Epithelial cell of proximal tubule (primary cell): ENCODE measurements at regions not wholly inside any gene's neighbourhood (a gene's known extent, or its start where the extent isn't known, plus 50 kb on each side); places are given as distances from the start of the nearest gene placed in this dataset.

Experiments used
- DNase-seq: peaks from one replicate; pipeline ENCODE4 v3.0.0-alpha.2; 2011; ENCODE audit warnings: low read depth
- H3K4me3 ChIP-seq: 2 replicates; pipeline ENCODE4 v1.5.1; 2011; ENCODE audit warnings: low read depth, mild to moderate bottlenecking, low read length
- CTCF ChIP-seq: conservative IDR thresholded peaks from 2 replicates; pipeline ENCODE4 v1.5.1; 2012; ENCODE audit warnings: low read depth, mild to moderate bottlenecking, low read length

DNA sequence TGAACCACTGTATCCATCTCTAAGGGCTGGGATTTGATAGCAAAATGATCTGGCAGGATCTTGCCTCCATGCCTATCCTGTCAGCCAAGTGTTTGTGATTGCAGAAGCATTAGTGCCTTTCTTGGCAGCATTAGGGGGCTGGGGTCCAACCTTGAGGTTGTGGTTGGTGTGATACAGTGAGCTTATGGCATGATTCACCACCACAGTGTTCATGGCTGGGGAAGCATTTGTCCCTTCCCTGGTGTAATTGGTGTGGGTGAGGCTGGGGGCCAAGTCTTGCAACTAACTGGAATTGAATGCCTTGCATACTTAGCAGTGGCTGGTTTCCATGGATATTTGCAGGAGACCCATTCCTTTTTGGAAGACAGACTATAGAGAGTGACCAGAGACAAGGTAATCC is 271.0 kb upstream of the TBL1XR1 start:
- TF ChIP-seq CTCF, result no peak
- DNase-seq, result peak; percentile 88
- no peak overlapping the region for H3K4me3 ChIP-seq

DNA sequence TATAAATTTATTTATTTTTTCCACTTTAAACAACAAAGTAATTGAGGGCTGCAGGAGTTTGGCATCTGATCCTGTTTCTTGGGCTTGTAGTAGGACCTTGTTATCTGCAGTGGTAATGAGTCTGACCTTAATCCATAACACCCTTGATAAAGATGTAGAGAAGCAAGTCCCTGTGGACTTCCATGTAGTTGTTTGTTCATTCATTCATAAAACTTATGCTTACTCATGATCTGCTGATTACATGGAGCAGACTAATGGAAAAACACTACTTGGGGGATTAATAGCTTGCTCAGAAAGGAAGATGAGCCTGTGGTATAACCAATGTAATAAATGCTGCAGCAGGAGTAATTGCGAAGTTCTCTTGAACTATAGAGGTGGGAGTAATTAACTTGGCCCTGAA is 271.5 kb upstream of the TBL1XR1 start:
- H3K4me3 ChIP-seq, result no peak overlapping the region
- no peak for TF ChIP-seq CTCF
- DNase-seq, result peak; percentile 71

GRCh38 chr3:177469216-177469615 is 271.9 kb upstream of the TBL1XR1 start:
- no peak overlapping the region for H3K4me3 ChIP-seq
- no peak for DNase-seq
- peak; percentile 4 for TF ChIP-seq CTCF

- no peak for TF ChIP-seq CTCF
- H3K4me3 ChIP-seq, result no peak overlapping the region
- DNase-seq, result no peak
Measured at GRCh38 chr3:177470197-177470941, 273.1 kb upstream of the TBL1XR1 start.

GRCh38 chr3:177471733-177472480 is 274.6 kb upstream of the TBL1XR1 start:
- no peak for DNase-seq
- H3K4me3 ChIP-seq, result no peak overlapping the region
- TF ChIP-seq CTCF, result no peak

DNA sequence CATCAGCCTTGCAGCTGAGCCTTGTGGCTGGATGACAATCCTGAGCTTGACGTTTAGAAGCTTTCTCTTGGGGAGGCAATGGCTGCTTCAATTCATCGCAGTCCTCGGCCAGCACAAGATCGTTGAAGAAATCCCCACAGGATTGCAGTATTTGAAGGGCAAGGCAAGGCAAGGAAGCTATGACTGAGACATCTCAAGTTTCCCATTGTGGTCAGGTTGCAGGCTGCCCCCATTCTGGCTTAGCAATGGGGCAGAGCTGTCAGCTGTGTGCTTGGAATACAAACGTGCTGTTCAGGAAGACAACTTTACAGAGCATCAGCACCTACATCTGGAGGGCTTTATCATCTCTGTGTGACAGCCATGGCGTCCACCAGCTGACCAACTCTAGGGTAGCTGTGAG is 275.9 kb upstream of the TBL1XR1 start:
- no peak overlapping the region for H3K4me3 ChIP-seq
- DNase-seq, result no peak
- no peak for TF ChIP-seq CTCF
